Endothelial cell of umbilical vein (primary cell): ENCODE measurements at regions not wholly inside any gene's neighbourhood (a gene's known extent, or its start where the extent isn't known, plus 50 kb on each side); places are given as distances from the start of the nearest gene placed in this dataset.

Experiments used
- BruUV-seq: library from RNA; stranded (reverse); fragments of 400-500 nt; replicated peaks from 2 replicates; lab custom pipeline; 2021; lab: Mats Ljungman, UMichigan
- CTCF ChIA-PET: fragments of 300-600, 350-600 bp; sonication (Branson Sonifier 250); formaldehyde crosslinking; loops from one replicate; lab custom pipeline; 2021; ENCODE audit warnings: antibody characterized with exemption, inconsistent platforms; lab: Charles Lee
- POLR2A ChIA-PET: fragments of 300-600, 350-600 bp; sonication (Branson Sonifier 250); formaldehyde crosslinking; loops from one replicate; lab custom pipeline; 2021; ENCODE audit warnings: antibody characterized with exemption, inconsistent platforms; lab: Charles Lee
- DNase-seq: peaks from one replicate; pipeline ENCODE4 v3.0.0-alpha.2; 2011; ENCODE audit warnings: low read depth, low spot score
- FAIRE-seq: peaks from 2 replicates; lab custom pipeline; 2011; peaks lifted over from hg19 to GRCh38; lab: Jason Lieb, UNC
- H2AFZ ChIP-seq: 2 replicates; pipeline ENCODE4 v1.6.0; 2012; ENCODE audit warnings: low read depth, low read length, control low read depth, inconsistent platforms
- H3K27ac ChIP-seq: 2 replicates; pipeline ENCODE4 v1.5.1; 2011; ENCODE audit warnings: low read depth, mild to moderate bottlenecking, control low read depth, low read length, moderate library complexity; ENCODE audit not compliant: insufficient read depth
- H3K27me3 ChIP-seq, 2 experiments: 2 replicates each; pipeline versions ENCODE4 v1.6.0 to v1.6.1; 2011; ENCODE audit warnings: low read length in 2 of 2, mixed read lengths in 1 of 2; ENCODE audit not compliant: control insufficient read depth in 2 of 2, insufficient read depth in 2 of 2
- H3K36me3 ChIP-seq, 2 experiments: 2 replicates in 1 of 2; 3 replicates in 1 of 2; pipeline ENCODE4 v1.5.1; 2011; ENCODE audit warnings: low read length in 2 of 2, mild to moderate bottlenecking in 1 of 2, moderate library complexity in 1 of 2; ENCODE audit not compliant: control insufficient read depth in 2 of 2, insufficient read depth in 2 of 2; ENCODE audit errors: extremely low read depth in 1 of 2
- H3K4me1 ChIP-seq: 3 replicates; pipeline ENCODE4 v1.5.1; 2011; ENCODE audit warnings: mild to moderate bottlenecking, low read length; ENCODE audit not compliant: control insufficient read depth, insufficient read depth; ENCODE audit errors: extremely low read depth
- H3K4me2 ChIP-seq: 2 replicates; pipeline ENCODE4 v1.6.1; 2011; ENCODE audit warnings: low read length, control low read depth, mixed read lengths; ENCODE audit not compliant: insufficient read depth
- H3K4me3 ChIP-seq, 3 experiments: fragments of 200-600 bp in 1 of 3; sonication (generic), shearing (Covaris generic) in 1 of 3; replicated peaks in 1 of 3; 2 replicates each; pipeline ENCODE4 v1.5.1; 2011 to 2016; ENCODE audit warnings: control low read depth in 3 of 3, low read length in 3 of 3, mild to moderate bottlenecking in 2 of 3, inconsistent platforms in 1 of 3, low read depth in 1 of 3, moderate library complexity in 1 of 3; ENCODE audit not compliant: insufficient read depth in 1 of 3
- H3K79me2 ChIP-seq: 2 replicates; pipeline ENCODE4 v1.6.0; 2012; ENCODE audit warnings: low read length, inconsistent platforms; ENCODE audit not compliant: control insufficient read depth, insufficient read depth
- H3K9ac ChIP-seq: replicated peaks from 2 replicates; pipeline ENCODE3; 2011; ENCODE audit warnings: low read length, control low read depth; ENCODE audit not compliant: insufficient read depth; ENCODE audit errors: extremely low read depth
- H3K9me1 ChIP-seq: replicated peaks from 3 replicates; pipeline ENCODE4 v1.6.0; 2011; ENCODE audit warnings: mild to moderate bottlenecking, low read length; ENCODE audit not compliant: control insufficient read depth, insufficient read depth; ENCODE audit errors: extremely low read depth
- H3K9me3 ChIP-seq: replicated peaks from 2 replicates; pipeline ENCODE4 v1.5.1; 2012; ENCODE audit warnings: low read length, inconsistent platforms; ENCODE audit not compliant: control insufficient read depth, insufficient read depth
- H4K20me1 ChIP-seq: replicated peaks from 2 replicates; pipeline ENCODE3; 2011; ENCODE audit warnings: mild to moderate bottlenecking, low read length; ENCODE audit not compliant: control insufficient read depth, insufficient read depth; ENCODE audit errors: extremely low read depth
- EZH2 ChIP-seq: IDR thresholded peaks from 2 replicates; pipeline ENCODE4 v1.6.1; 2012; ENCODE audit warnings: borderline replicate concordance, low read depth, mild to moderate bottlenecking, moderate library complexity, low read length, inconsistent platforms; ENCODE audit not compliant: severe bottlenecking
- FOS ChIP-seq: IDR thresholded peaks from 2 replicates; pipeline ENCODE4 v1.6.1; 2011; ENCODE audit warnings: mild to moderate bottlenecking, low read length, moderate library complexity, borderline replicate concordance; ENCODE audit not compliant: insufficient read depth
- GATA2 ChIP-seq: IDR thresholded peaks from 2 replicates; pipeline ENCODE4 v1.7.0; 2011; ENCODE audit warnings: low read depth, mild to moderate bottlenecking, moderate library complexity, mixed read lengths, low read length; ENCODE audit not compliant: insufficient read length, insufficient read depth
- JUN ChIP-seq: IDR thresholded peaks from 2 replicates; pipeline ENCODE4 v1.6.1; 2011; ENCODE audit warnings: borderline replicate concordance, low read depth; ENCODE audit not compliant: insufficient read length, insufficient read depth
- MYC ChIP-seq: IDR thresholded peaks from one replicate; pipeline ENCODE4 v1.6.1; 2011; ENCODE audit warnings: mild to moderate bottlenecking, low read depth, low read length
- POLR2A ChIP-seq: IDR thresholded peaks from 2 replicates; pipeline ENCODE4 v1.6.1; 2012; ENCODE audit warnings: low read depth, mild to moderate bottlenecking, control low read depth, low read length
- POLR2AphosphoS5 ChIP-seq: IDR thresholded peaks from 2 replicates; pipeline ENCODE4 v1.6.1; 2012; ENCODE audit warnings: low read depth, mild to moderate bottlenecking, control low read depth, low read length, moderate library complexity; ENCODE audit not compliant: insufficient read depth
- dilution Hi-C: fragments of 300-500 bp; cut with MboI; formaldehyde crosslinking; loops from one replicate; pipeline ENCODE4 v1.15.0; 2019; ENCODE audit warnings: low sequenced_read_pairs; ENCODE audit not compliant: extremely low pct_ligation_motif_present
- intact Hi-C: fragments of 100-400 bp; cut with micrococcal nuclease; formaldehyde crosslinking; loops from one replicate; pipeline ENCODE4 v1.10.0; 2022
- TF ChIP-seq, protein P1 (sequence below): IDR thresholded peaks from 2 replicates; pipeline ENCODE4 v1.6.1; 2011; ENCODE audit not compliant: insufficient read depth, insufficient read length
- TF ChIP-seq, protein P2 (sequence below), 2 donors: IDR thresholded peaks; 1 replicate in 1 of 2; 2 replicates in 1 of 2; pipeline ENCODE4 v1.5.1; 2011; ENCODE audit warnings: low read length in 2 of 2, mild to moderate bottlenecking in 2 of 2, moderate library complexity in 2 of 2, control low read depth in 1 of 2, inconsistent platforms in 1 of 2, low read depth in 1 of 2; ENCODE audit not compliant: insufficient read depth in 1 of 2; ENCODE audit errors: extremely low read depth in 1 of 2

GRCh38 chr5:82601861-82602260 is 323.7 kb upstream of the RPS23 start:
- Histone ChIP-seq H3K9ac (no peak overlapping the region), H3K79me2 (no peaks in the 10 kb centered on the region), H3K4me3 (no peak overlapping the region), H3K4me2 (no peak overlapping the region), H3K4me1 (no peaks in the 10 kb centered on the region), H3K36me3 (no peaks in the 10 kb centered on the region), H3K27me3 (peaks cover 3 to 5% of the 10 kb centered on the region in 2 experiments), H3K9me3 (no peaks in the 10 kb centered on the region), H4K20me1 (no peaks in the 10 kb centered on the region), H2AFZ (no peak overlapping the region), H3K27ac (no peak overlapping the region), H3K9me1 (no peaks in the 10 kb centered on the region)
- intact Hi-C loops (no loop called here), dilution Hi-C loops (no loop called here)
- FAIRE-seq (no peak), DNase-seq (no peak)
- ChIA-PET CTCF (interaction anchor here (1.3 kb wide), 1 partner anchor 10 kb away, joined by 4 read pairs; no protein-coding TSS in a partner anchor), POLR2A (no interaction called here)
- no peak for TF ChIP-seq FOS
- TF ChIP-seq, protein P1, sequence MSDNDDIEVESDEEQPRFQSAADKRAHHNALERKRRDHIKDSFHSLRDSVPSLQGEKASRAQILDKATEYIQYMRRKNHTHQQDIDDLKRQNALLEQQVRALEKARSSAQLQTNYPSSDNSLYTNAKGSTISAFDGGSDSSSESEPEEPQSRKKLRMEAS = no peak
- TF ChIP-seq POLR2A = no peak
- no peak for TF ChIP-seq GATA2
- TF ChIP-seq POLR2AphosphoS5 = no peak
- TF ChIP-seq EZH2 = no peak
- TF ChIP-seq, protein P2, sequence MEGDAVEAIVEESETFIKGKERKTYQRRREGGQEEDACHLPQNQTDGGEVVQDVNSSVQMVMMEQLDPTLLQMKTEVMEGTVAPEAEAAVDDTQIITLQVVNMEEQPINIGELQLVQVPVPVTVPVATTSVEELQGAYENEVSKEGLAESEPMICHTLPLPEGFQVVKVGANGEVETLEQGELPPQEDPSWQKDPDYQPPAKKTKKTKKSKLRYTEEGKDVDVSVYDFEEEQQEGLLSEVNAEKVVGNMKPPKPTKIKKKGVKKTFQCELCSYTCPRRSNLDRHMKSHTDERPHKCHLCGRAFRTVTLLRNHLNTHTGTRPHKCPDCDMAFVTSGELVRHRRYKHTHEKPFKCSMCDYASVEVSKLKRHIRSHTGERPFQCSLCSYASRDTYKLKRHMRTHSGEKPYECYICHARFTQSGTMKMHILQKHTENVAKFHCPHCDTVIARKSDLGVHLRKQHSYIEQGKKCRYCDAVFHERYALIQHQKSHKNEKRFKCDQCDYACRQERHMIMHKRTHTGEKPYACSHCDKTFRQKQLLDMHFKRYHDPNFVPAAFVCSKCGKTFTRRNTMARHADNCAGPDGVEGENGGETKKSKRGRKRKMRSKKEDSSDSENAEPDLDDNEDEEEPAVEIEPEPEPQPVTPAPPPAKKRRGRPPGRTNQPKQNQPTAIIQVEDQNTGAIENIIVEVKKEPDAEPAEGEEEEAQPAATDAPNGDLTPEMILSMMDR (IDR thresholded peaks at IDR 0.05; ENCODE audit: extremely low read depth in 1 of 2, insufficient read depth in 1 of 2, low read depth in 1 of 2, low read length in 2 of 2) = no peak
- TF ChIP-seq MYC = no peak
- no peak for TF ChIP-seq JUN
- no TSS peak for BruUV-seq
